EH (cell line): ENCODE measurements at regions not wholly inside any gene's neighbourhood (a gene's known extent, or its start where the extent isn't known, plus 50 kb on each side); places are given as distances from the start of the nearest gene placed in this dataset.
A peak's percentile ranks its signal among the peaks of the same experiment; 100 is the strongest.
"Not testable (repeated sequence)": the region's sequence is repeated elsewhere in the genome, so short reads cannot be mapped to it uniquely, and the experiment has no call there.

Experiments used
- DNase-seq: peaks from one replicate; pipeline ENCODE4 v3.0.0-alpha.2; 2015; ENCODE audit warnings: low read depth

DNA sequence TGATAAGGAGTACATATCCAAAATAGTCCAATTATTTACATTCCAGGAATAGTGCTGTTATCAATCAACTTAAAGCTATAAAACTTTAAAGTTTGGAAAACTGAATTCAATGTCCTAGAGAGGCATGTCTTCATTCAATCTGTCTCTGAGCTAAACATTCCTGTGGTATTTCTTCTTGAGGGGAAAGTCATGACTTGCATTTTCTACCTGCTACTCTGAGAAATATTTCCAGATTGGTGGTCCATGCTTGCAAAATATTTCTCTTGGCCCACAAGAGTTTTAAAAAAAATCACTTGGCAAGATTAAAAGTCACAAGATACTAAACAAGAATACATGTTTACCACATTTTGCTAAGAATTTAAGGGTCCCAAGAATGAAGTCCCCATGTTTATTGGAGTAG is 63.6 kb upstream of the HGF start:
- DNase-seq, result peak; percentile 53

- no peak for DNase-seq
These were observed 62.0 kb upstream of the HGF start for GRCh38 chr7:81831883-81832282.

GRCh38 chr7:81829511-81829910 is 59.7 kb upstream of the HGF start:
- not testable (repeated sequence) for DNase-seq

- no peak for DNase-seq
These were observed 53.0 kb upstream of the HGF start for GRCh38 chr7:81822811-81823210.

DNA sequence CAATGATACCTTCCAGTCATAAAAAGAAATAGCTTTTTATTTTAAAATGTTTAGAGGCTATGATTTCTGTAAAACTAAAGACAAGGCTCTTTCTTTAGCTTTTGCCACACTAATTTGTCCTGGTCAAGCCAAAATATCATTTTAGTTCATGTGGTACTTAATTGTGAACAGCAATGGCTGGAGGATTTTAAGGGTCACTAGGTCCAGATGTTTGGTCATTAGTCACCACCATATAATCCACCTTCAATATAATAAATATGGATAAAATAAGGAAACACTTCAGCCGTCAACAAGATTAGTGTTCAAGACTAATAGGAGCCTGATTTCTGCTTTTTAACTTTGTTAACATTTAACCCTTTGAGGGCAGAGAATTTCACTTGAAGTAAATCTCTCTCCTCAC is 50.0 kb upstream of the HGF start:
- DNase-seq, result no peak
